ENCODE measurements at regions not wholly inside any gene's neighbourhood (a gene's known extent, or its start where the extent isn't known, plus 50 kb on each side); places are given as distances from the start of the nearest gene placed in this dataset.

DNA sequence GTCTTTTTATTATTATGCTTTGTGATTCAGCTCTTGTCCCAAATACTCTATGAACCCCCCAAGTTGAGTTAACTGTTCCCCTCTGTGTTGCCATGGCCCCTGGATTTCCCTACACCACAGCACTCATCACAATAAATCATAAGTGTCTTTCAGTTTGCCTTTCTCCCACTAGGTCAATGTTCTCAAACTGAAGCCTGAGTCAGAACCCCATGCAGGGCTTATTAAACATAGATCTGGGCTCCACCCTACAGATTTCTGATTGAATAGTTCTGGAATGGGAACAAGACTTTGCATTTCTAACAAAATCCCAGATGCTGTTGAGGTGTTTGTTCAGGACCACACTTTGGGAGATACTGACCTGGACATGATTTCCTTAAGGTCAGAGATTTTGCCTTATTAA lies 199.4 kb downstream of the TBX5 start (continued):
- TF ChIP-seq SP1 (IDR thresholded peaks at IDR 0.05; ENCODE audit: low read depth, low read length) (no peak), ZBTB4 (CRISPR knock-in tag; IDR thresholded peaks at IDR 0.05) (no peak), KLF5 (IDR thresholded peaks at IDR 0.05; ENCODE audit: partially characterized antibody) (no peak), NRF1 (conservative IDR thresholded peaks at IDR 0.05; ENCODE audit: low read depth, low read length) (no peak), MXI1 (IDR thresholded peaks at IDR 0.05; ENCODE audit: low read depth, low read length) (no peak)
- TF ChIP-seq, protein P1, sequence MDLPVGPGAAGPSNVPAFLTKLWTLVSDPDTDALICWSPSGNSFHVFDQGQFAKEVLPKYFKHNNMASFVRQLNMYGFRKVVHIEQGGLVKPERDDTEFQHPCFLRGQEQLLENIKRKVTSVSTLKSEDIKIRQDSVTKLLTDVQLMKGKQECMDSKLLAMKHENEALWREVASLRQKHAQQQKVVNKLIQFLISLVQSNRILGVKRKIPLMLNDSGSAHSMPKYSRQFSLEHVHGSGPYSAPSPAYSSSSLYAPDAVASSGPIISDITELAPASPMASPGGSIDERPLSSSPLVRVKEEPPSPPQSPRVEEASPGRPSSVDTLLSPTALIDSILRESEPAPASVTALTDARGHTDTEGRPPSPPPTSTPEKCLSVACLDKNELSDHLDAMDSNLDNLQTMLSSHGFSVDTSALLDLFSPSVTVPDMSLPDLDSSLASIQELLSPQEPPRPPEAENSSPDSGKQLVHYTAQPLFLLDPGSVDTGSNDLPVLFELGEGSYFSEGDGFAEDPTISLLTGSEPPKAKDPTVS (IDR thresholded peaks at IDR 0.05; ENCODE audit: low read depth, low read length): no peak
- TF ChIP-seq, protein P2, sequence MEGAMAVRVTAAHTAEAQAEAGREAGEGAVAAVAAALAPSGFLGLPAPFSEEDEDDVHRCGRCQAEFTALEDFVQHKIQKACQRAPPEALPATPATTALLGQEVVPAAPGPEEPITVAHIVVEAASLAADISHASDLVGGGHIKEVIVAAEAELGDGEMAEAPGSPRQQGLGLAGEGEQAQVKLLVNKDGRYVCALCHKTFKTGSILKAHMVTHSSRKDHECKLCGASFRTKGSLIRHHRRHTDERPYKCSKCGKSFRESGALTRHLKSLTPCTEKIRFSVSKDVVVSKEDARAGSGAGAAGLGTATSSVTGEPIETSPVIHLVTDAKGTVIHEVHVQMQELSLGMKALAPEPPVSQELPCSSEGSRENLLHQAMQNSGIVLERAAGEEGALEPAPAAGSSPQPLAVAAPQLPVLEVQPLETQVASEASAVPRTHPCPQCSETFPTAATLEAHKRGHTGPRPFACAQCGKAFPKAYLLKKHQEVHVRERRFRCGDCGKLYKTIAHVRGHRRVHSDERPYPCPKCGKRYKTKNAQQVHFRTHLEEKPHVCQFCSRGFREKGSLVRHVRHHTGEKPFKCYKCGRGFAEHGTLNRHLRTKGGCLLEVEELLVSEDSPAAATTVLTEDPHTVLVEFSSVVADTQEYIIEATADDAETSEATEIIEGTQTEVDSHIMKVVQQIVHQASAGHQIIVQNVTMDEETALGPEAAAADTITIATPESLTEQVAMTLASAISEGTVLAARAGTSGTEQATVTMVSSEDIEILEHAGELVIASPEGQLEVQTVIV (IDR thresholded peaks at IDR 0.05; ENCODE audit: borderline replicate concordance, partially characterized antibody): no peak

Data from GM12878 (cell line).